Smooth muscle cell (in vitro differentiated cells): ENCODE measurements at regions not wholly inside any gene's neighbourhood (a gene's known extent, or its start where the extent isn't known, plus 50 kb on each side); places are given as distances from the start of the nearest gene placed in this dataset.

Experiments used
- DNase-seq: peaks from one replicate; lab custom pipeline; 2025; ENCODE audit not compliant: unreplicated experiment; lab: John Stamatoyannopoulos, UW
- H2AFZ ChIP-seq: fragments of 200-600 bp; sonication (generic); 2 replicates; pipeline ENCODE4 v1.6.0; 2016; ENCODE audit warnings: antibody characterized with exemption, low read depth, mild to moderate bottlenecking
- H3F3A ChIP-seq: fragments of 200-600 bp; sonication (generic); 2 replicates; pipeline ENCODE4 v1.6.0; 2017; ENCODE audit warnings: antibody characterized with exemption, low read depth
- H3K27ac ChIP-seq: fragments of 200-600 bp; sonication (generic); 2 replicates; pipeline ENCODE4 v1.5.1; 2016; ENCODE audit warnings: low read depth, mild to moderate bottlenecking
- H3K27me3 ChIP-seq: fragments of 200-600 bp; sonication (generic); 2 replicates; pipeline ENCODE4 v1.6.1; 2016; ENCODE audit warnings: low read depth, mild to moderate bottlenecking
- H3K36me3 ChIP-seq: fragments of 200-600 bp; sonication (generic); 2 replicates; pipeline ENCODE4 v1.5.1; 2016; ENCODE audit warnings: low read depth
- H3K4me1 ChIP-seq: fragments of 200-600 bp; sonication (generic); 2 replicates; pipeline ENCODE4 v1.5.1; 2016; ENCODE audit warnings: low read depth
- H3K4me2 ChIP-seq: fragments of 200-600 bp; sonication (generic); 2 replicates; pipeline ENCODE4 v1.6.0; 2016; ENCODE audit warnings: mild to moderate bottlenecking
- H3K4me3 ChIP-seq: fragments of 200-600 bp; sonication (generic); 2 replicates; pipeline ENCODE4 v1.5.1; 2016; ENCODE audit warnings: mild to moderate bottlenecking
- H3K79me2 ChIP-seq: fragments of 200-600 bp; sonication (generic); 2 replicates; pipeline ENCODE4 v1.6.0; 2016; ENCODE audit warnings: low read depth, mild to moderate bottlenecking
- H3K9ac ChIP-seq: fragments of 200-600 bp; sonication (generic); 2 replicates; pipeline ENCODE4 v1.6.0; 2016; ENCODE audit warnings: low read depth
- H3K9me3 ChIP-seq: fragments of 200-600 bp; sonication (generic); replicated peaks from 2 replicates; pipeline ENCODE4 v1.5.1; 2016; ENCODE audit warnings: low read depth
- H4K20me1 ChIP-seq: fragments of 200-600 bp; sonication (generic); 2 replicates; pipeline ENCODE4 v1.6.0; 2016; ENCODE audit warnings: low read depth
- WGBS: methylation state at CpG from one replicate; pipeline ENCODE4 v1.1.7; 2016; ENCODE audit warnings: low lambda C conversion rate; 5-methylcytosine and 5-hydroxymethylcytosine counted together
- TF ChIP-seq, protein P1 (sequence below): fragments of 200-600 bp; sonication (generic); IDR thresholded peaks from 2 replicates; pipeline ENCODE4 v1.5.1; 2017; ENCODE audit warnings: borderline replicate concordance, mild to moderate bottlenecking, antibody characterized with exemption; ENCODE audit not compliant: insufficient read depth, poor library complexity, severe bottlenecking

DNA sequence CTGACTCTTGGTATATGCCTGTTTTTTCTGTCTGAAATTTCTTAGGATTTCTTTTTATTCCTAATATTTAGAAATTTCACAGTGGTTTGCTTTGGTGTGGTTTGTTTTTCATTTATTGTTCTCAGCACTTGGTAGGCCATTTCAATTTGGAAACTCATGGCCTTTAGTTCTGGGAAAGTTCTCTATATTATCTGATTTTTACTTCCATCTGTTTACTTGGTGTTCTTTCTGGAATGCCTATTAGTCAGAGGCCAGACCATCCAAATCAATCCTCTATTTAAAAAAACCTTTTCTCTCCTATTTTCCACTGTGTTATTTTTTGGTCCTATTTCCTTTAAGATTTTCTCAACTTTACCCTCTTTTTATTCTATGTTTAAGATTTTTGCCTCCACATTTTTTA, 188.1 kb upstream of the SFRP2 start:
- Histone ChIP-seq H3K9ac (no peak overlapping the region), H3K27me3 (no peaks in the 10 kb centered on the region), H3K4me1 (no peaks in the 10 kb centered on the region), H3K4me3 (no peak overlapping the region), H4K20me1 (no peaks in the 10 kb centered on the region), H3K36me3 (no peaks in the 10 kb centered on the region), H3K27ac (no peak overlapping the region), H3K79me2 (no peaks in the 10 kb centered on the region), H3K4me2 (no peak overlapping the region), H3K9me3 (no peaks in the 10 kb centered on the region), H2AFZ (no peak overlapping the region), H3F3A (no peaks in the 10 kb centered on the region)
- DNase-seq, result no peak
- TF ChIP-seq, protein P1, sequence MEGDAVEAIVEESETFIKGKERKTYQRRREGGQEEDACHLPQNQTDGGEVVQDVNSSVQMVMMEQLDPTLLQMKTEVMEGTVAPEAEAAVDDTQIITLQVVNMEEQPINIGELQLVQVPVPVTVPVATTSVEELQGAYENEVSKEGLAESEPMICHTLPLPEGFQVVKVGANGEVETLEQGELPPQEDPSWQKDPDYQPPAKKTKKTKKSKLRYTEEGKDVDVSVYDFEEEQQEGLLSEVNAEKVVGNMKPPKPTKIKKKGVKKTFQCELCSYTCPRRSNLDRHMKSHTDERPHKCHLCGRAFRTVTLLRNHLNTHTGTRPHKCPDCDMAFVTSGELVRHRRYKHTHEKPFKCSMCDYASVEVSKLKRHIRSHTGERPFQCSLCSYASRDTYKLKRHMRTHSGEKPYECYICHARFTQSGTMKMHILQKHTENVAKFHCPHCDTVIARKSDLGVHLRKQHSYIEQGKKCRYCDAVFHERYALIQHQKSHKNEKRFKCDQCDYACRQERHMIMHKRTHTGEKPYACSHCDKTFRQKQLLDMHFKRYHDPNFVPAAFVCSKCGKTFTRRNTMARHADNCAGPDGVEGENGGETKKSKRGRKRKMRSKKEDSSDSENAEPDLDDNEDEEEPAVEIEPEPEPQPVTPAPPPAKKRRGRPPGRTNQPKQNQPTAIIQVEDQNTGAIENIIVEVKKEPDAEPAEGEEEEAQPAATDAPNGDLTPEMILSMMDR, result no peak

DNA sequence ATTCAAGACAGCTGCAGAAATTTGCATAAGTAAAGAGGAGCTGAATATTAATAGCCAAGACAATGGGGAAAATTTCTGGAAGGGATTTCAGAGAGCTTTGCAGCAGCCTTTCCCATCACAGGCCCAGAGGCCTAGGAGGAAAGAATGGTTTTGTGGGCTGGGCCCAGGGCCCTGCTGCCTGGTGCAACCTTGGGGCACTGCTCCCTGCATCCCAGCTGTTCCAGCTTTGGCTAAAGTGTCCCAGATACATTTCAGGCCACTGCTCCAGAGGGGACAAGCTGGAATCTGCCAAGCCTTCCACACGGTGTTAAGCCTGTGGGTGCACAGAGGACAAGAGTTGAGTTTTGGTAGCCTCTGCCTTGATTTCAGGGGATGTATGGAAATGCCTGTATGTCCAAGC, 185.6 kb upstream of the SFRP2 start:
- no peak overlapping the region for H3K27ac ChIP-seq
- TF ChIP-seq, protein P1, result no peak
- no peak for DNase-seq
- H3K9me3 ChIP-seq, result no peaks in the 10 kb centered on the region
- H2AFZ ChIP-seq, result no peak overlapping the region
- no peak overlapping the region for H3K4me2 ChIP-seq
- no peak overlapping the region for H3K9ac ChIP-seq
- no peaks in the 10 kb centered on the region for H3K4me1 ChIP-seq
- no peaks in the 10 kb centered on the region for H3K79me2 ChIP-seq
- no peaks in the 10 kb centered on the region for H3K27me3 ChIP-seq
- no peaks in the 10 kb centered on the region for H4K20me1 ChIP-seq
- no peak overlapping the region for H3K4me3 ChIP-seq
- 95% methylated on average over 1 of the region's 1 CpG for WGBS
- H3K36me3 ChIP-seq, result no peaks in the 10 kb centered on the region
- no peaks in the 10 kb centered on the region for H3F3A ChIP-seq

DNA sequence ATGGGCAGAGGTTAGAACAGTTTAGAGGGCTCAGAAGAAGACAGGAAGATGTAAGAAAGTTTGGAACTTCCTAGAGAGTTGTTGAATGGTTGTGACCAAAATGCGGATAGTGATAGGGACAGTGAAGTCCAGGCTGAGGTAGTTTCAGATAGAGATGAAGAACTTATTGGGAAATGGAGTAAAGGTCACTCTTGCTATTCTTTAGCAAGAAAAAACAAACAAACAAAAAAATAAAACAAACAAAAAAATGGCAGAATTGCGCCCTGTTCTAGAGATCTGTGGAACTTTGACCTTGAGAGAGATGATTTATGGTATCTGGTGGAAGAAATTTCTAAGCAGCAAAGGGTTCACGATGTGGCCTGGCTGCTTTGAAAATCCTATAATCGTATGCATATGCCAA, 185.1 kb upstream of the SFRP2 start:
- H4K20me1 ChIP-seq, result no peaks in the 10 kb centered on the region
- TF ChIP-seq, protein P1, result no peak
- no peak overlapping the region for H3K4me2 ChIP-seq
- H3K9ac ChIP-seq, result no peak overlapping the region
- H3K27me3 ChIP-seq, result no peaks in the 10 kb centered on the region
- no peak for DNase-seq
- H3K4me3 ChIP-seq, result no peak overlapping the region
- no peaks in the 10 kb centered on the region for H3K9me3 ChIP-seq
- H3F3A ChIP-seq, result no peaks in the 10 kb centered on the region
- no peak overlapping the region for H2AFZ ChIP-seq
- H3K36me3 ChIP-seq, result no peaks in the 10 kb centered on the region
- H3K79me2 ChIP-seq, result no peaks in the 10 kb centered on the region
- H3K4me1 ChIP-seq, result no peaks in the 10 kb centered on the region
- no peak overlapping the region for H3K27ac ChIP-seq
- WGBS, result 57% methylated on average over 4 of the region's 4 CpGs

DNA sequence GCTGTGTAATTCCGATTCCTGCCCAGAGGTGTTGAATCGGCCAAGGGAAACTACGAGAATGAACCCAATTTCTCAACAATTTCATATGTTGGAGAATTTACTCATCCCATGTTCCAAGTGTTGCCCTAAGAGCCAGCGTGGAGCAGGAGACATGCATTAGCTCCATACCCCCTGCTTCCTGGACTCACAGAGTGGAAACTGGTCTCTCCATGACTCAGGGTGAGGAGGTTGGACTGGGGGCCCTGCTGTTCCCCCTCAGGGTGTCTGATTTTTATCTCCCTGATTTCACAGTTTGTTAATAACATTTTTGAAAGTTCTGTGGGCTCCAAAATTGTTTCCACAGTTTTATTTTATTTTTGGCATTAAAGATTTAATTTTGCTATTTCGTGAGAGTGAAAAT, 183.0 kb upstream of the SFRP2 start:
- H3K4me2 ChIP-seq, result no peak overlapping the region
- WGBS, result 94% methylated on average over 5 of the region's 5 CpGs
- no peak overlapping the region for H3K4me3 ChIP-seq
- H3K36me3 ChIP-seq, result no peaks in the 10 kb centered on the region
- H3K9ac ChIP-seq, result no peak overlapping the region
- DNase-seq, result no peak
- no peaks in the 10 kb centered on the region for H3K27me3 ChIP-seq
- no peak overlapping the region for H3K27ac ChIP-seq
- no peaks in the 10 kb centered on the region for H3K4me1 ChIP-seq
- TF ChIP-seq, protein P1, result no peak
- H3K9me3 ChIP-seq, result no peaks in the 10 kb centered on the region
- H4K20me1 ChIP-seq, result no peaks in the 10 kb centered on the region
- H2AFZ ChIP-seq, result no peak overlapping the region
- H3F3A ChIP-seq, result no peaks in the 10 kb centered on the region
- no peaks in the 10 kb centered on the region for H3K79me2 ChIP-seq
